ENCODE measurements at regions not wholly inside any gene's neighbourhood (a gene's known extent, or its start where the extent isn't known, plus 50 kb on each side); places are given as distances from the start of the nearest gene placed in this dataset.

DNA sequence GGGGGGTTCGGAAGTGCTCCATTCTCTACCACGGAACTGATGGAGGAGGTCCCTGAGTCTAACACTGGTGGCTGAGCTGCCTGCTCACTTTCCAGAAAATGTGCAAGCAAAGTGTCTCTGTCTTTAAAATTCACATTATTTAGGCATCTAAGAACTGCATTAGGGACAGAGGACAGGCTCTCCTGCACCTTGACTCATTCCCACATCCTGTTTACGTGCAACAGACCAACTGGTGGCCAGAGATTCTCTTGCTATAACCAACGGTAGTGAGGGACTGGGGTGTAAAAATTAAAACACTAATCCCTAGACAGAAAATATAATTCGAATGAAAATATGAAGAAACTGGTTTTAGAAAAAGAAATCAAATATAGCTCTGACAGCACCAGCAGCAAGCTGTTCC lies 320.9 kb downstream of the IRX2 start:
- H3K4me3 ChIP-seq (ENCODE audit: extremely low read depth, insufficient read depth, low read length, poor library complexity, severe bottlenecking): no peak overlapping the region
- H3K36me3 ChIP-seq (ENCODE audit: control insufficient read depth, insufficient read depth, low read length): no peaks in the 10 kb centered on the region
- H3K4me1 ChIP-seq (ENCODE audit: control insufficient read depth, insufficient read depth, low read length, poor library complexity, severe bottlenecking): no peaks in the 10 kb centered on the region
- H3K27ac ChIP-seq (ENCODE audit: low read depth, low read length, severe bottlenecking): no peak overlapping the region
- 94 to 95% methylated on average over 2 of the region's 5 CpGs for WGBS, 2 experiments (ENCODE audit: insufficient coverage in 2 of 2)
- H3K9me3 ChIP-seq (ENCODE audit: control insufficient read depth, low read length): no peaks in the 10 kb centered on the region

- H3K9me3 ChIP-seq (ENCODE audit: control insufficient read depth, low read length): no peaks in the 10 kb centered on the region
- 75 to 84% methylated on average over 3 to 4 of the region's 4 CpGs for WGBS, 2 experiments (ENCODE audit: insufficient coverage in 2 of 2)
- H3K4me3 ChIP-seq (ENCODE audit: extremely low read depth, insufficient read depth, low read length, poor library complexity, severe bottlenecking): no peak overlapping the region
- no peaks in the 10 kb centered on the region for H3K36me3 ChIP-seq (ENCODE audit: control insufficient read depth, insufficient read depth, low read length)
- no peak overlapping the region for H3K27ac ChIP-seq (ENCODE audit: low read depth, low read length, severe bottlenecking)
- no peaks in the 10 kb centered on the region for H3K4me1 ChIP-seq (ENCODE audit: control insufficient read depth, insufficient read depth, low read length, poor library complexity, severe bottlenecking)
Observed at GRCh38 chr5:2427983-2428382, 323.5 kb downstream of the IRX2 start.

DNA sequence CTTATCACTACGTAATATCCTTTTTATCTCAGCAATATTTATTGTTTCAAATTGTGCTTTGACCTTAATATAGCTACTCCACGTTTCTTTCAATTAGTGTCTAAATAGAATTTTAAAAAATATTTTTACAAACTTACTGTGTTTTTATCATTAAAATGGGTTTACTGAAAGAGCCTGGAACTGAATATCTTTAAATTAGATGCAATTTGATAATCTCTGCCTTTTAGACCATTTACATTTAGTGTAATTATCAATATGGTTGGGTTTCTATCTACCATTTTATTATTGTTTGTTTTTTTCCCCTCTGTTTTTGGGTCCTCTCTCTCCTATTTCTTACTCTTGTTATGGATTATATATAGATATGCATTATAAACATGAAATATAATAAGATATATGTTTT lies 327.8 kb downstream of the IRX2 start:
- no CpG with 5 or more reads among the region's 2 CpGs for WGBS, 2 experiments (ENCODE audit: insufficient coverage in 2 of 2)
- H3K36me3 ChIP-seq (ENCODE audit: control insufficient read depth, insufficient read depth, low read length): no peaks in the 10 kb centered on the region
- H3K4me1 ChIP-seq (ENCODE audit: control insufficient read depth, insufficient read depth, low read length, poor library complexity, severe bottlenecking): no peaks in the 10 kb centered on the region
- H3K9me3 ChIP-seq (ENCODE audit: control insufficient read depth, low read length): no peaks in the 10 kb centered on the region
- H3K27ac ChIP-seq (ENCODE audit: low read depth, low read length, severe bottlenecking): no peak overlapping the region
- H3K4me3 ChIP-seq (ENCODE audit: extremely low read depth, insufficient read depth, low read length, poor library complexity, severe bottlenecking): no peak overlapping the region

- no peaks in the 10 kb centered on the region for H3K9me3 ChIP-seq (ENCODE audit: control insufficient read depth, low read length)
- H3K36me3 ChIP-seq (ENCODE audit: control insufficient read depth, insufficient read depth, low read length): no peaks in the 10 kb centered on the region
- no peak overlapping the region for H3K4me3 ChIP-seq (ENCODE audit: extremely low read depth, insufficient read depth, low read length, poor library complexity, severe bottlenecking)
- H3K27ac ChIP-seq (ENCODE audit: low read depth, low read length, severe bottlenecking): no peak overlapping the region
- WGBS, 2 experiments (ENCODE audit: insufficient coverage in 2 of 2): 87 to 98% methylated on average over 8 to 9 of the region's 9 CpGs
- no peaks in the 10 kb centered on the region for H3K4me1 ChIP-seq (ENCODE audit: control insufficient read depth, insufficient read depth, low read length, poor library complexity, severe bottlenecking)
Observed at GRCh38 chr5:2417301-2417700, 334.2 kb downstream of the IRX2 start.

GRCh38 chr5:2415678-2416077 lies 335.8 kb downstream of the IRX2 start:
- Histone ChIP-seq H3K4me3 (ENCODE audit: extremely low read depth, insufficient read depth, low read length, poor library complexity, severe bottlenecking) (no peak overlapping the region), H3K36me3 (ENCODE audit: control insufficient read depth, insufficient read depth, low read length) (no peaks in the 10 kb centered on the region), H3K9me3 (ENCODE audit: control insufficient read depth, low read length) (no peaks in the 10 kb centered on the region), H3K27ac (ENCODE audit: low read depth, low read length, severe bottlenecking) (no peak overlapping the region), H3K4me1 (ENCODE audit: control insufficient read depth, insufficient read depth, low read length, poor library complexity, severe bottlenecking) (no peaks in the 10 kb centered on the region)
- 86 to 89% methylated on average over 21 to 23 of the region's 23 CpGs for WGBS, 2 experiments (ENCODE audit: insufficient coverage in 2 of 2)

DNA sequence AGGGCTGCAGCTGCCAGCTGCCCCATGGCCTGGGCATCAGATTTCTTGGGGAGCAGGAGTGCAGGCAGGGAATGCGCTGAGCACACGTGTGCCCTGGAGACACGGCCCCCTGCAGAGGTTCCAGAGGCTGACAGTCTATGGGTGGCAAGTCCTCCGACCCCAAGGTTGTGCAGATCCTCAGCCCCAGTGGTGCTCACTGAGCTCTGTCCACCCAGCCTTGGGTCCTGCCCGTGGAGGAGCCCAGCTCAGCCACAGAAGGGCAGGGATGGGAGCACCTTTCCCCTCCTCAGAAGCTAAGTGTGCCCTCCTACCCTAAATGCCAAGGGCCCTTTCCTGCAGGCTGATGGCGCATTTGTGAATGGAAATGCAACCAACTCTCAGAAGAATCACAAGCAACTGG lies 341.0 kb downstream of the IRX2 start:
- no peak overlapping the region for H3K27ac ChIP-seq (ENCODE audit: low read depth, low read length, severe bottlenecking)
- H3K4me1 ChIP-seq (ENCODE audit: control insufficient read depth, insufficient read depth, low read length, poor library complexity, severe bottlenecking): no peaks in the 10 kb centered on the region
- no peaks in the 10 kb centered on the region for H3K9me3 ChIP-seq (ENCODE audit: control insufficient read depth, low read length)
- 83 to 95% methylated on average over 6 of the region's 6 CpGs for WGBS, 2 experiments (ENCODE audit: insufficient coverage in 2 of 2)
- no peaks in the 10 kb centered on the region for H3K36me3 ChIP-seq (ENCODE audit: control insufficient read depth, insufficient read depth, low read length)
- H3K4me3 ChIP-seq (ENCODE audit: extremely low read depth, insufficient read depth, low read length, poor library complexity, severe bottlenecking): no peak overlapping the region

GRCh38 chr5:2403296-2403695 lies 348.2 kb downstream of the IRX2 start:
- 100% methylated on average over 1 of the region's 1 CpG; no CpG with 5 or more reads in 1 of the 2 experiments for WGBS, 2 experiments (ENCODE audit: insufficient coverage in 2 of 2)
- Histone ChIP-seq H3K36me3 (ENCODE audit: control insufficient read depth, insufficient read depth, low read length) (no peaks in the 10 kb centered on the region), H3K9me3 (ENCODE audit: control insufficient read depth, low read length) (no peaks in the 10 kb centered on the region), H3K27ac (ENCODE audit: low read depth, low read length, severe bottlenecking) (no peak overlapping the region), H3K4me1 (ENCODE audit: control insufficient read depth, insufficient read depth, low read length, poor library complexity, severe bottlenecking) (no peaks in the 10 kb centered on the region), H3K4me3 (ENCODE audit: extremely low read depth, insufficient read depth, low read length, poor library complexity, severe bottlenecking) (no peak overlapping the region)

DNA sequence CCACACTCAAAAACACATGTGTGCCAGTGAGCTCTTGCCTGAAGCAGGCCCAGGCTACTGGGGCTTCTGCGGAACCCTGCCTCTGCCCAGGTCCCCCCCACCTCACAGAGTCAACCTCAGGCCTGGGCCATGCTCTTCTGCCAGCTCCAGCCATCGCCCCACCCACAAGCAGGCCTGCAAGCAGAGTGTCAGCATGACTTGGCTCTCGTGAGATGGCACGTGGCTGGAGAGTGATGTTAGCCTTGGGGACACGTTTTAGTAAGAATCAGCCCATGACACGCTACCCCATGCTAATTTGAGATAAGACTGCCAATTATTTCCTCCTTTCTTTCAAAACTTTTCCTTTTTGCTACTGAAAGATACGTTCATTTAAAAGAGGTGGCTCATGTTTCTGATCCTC lies 351.7 kb downstream of the IRX2 start:
- Histone ChIP-seq H3K27ac (ENCODE audit: low read depth, low read length, severe bottlenecking) (no peak overlapping the region), H3K36me3 (ENCODE audit: control insufficient read depth, insufficient read depth, low read length) (no peaks in the 10 kb centered on the region), H3K9me3 (ENCODE audit: control insufficient read depth, low read length) (no peaks in the 10 kb centered on the region), H3K4me3 (ENCODE audit: extremely low read depth, insufficient read depth, low read length, poor library complexity, severe bottlenecking) (no peak overlapping the region), H3K4me1 (ENCODE audit: control insufficient read depth, insufficient read depth, low read length, poor library complexity, severe bottlenecking) (no peaks in the 10 kb centered on the region)
- 84 to 87% methylated on average over 4 to 6 of the region's 7 CpGs for WGBS, 2 experiments (ENCODE audit: insufficient coverage in 2 of 2)

DNA sequence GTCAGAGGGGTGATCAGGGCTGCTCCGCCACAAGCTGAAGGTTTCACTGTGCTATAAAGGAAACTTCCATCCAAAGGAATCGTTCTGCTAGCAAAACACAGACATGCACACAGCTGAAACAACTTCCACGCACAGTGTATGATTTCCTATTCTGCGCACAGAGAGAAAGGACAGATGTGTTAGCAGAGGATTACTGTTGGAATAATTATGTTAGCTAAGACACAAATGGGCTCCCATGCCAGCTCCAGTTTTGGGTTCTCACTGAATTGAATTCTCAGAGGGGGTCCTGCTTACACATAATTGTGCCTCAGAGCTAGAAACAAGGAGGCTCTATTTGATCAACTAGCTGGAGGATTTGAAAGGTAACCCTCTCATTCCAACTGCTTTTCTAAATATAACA lies 352.4 kb downstream of the IRX2 start:
- no peak overlapping the region for H3K4me3 ChIP-seq (ENCODE audit: extremely low read depth, insufficient read depth, low read length, poor library complexity, severe bottlenecking)
- no peaks in the 10 kb centered on the region for H3K4me1 ChIP-seq (ENCODE audit: control insufficient read depth, insufficient read depth, low read length, poor library complexity, severe bottlenecking)
- H3K27ac ChIP-seq (ENCODE audit: low read depth, low read length, severe bottlenecking): no peak overlapping the region
- 94 to 100% methylated on average over 1 to 2 of the region's 4 CpGs for WGBS, 2 experiments (ENCODE audit: insufficient coverage in 2 of 2)
- H3K9me3 ChIP-seq (ENCODE audit: control insufficient read depth, low read length): no peaks in the 10 kb centered on the region
- no peaks in the 10 kb centered on the region for H3K36me3 ChIP-seq (ENCODE audit: control insufficient read depth, insufficient read depth, low read length)

GRCh38 chr5:2393556-2393955 lies 357.9 kb downstream of the IRX2 start:
- Histone ChIP-seq H3K4me3 (ENCODE audit: extremely low read depth, insufficient read depth, low read length, poor library complexity, severe bottlenecking) (no peak overlapping the region), H3K9me3 (ENCODE audit: control insufficient read depth, low read length) (no peaks in the 10 kb centered on the region), H3K36me3 (ENCODE audit: control insufficient read depth, insufficient read depth, low read length) (no peaks in the 10 kb centered on the region), H3K27ac (ENCODE audit: low read depth, low read length, severe bottlenecking) (no peak overlapping the region), H3K4me1 (ENCODE audit: control insufficient read depth, insufficient read depth, low read length, poor library complexity, severe bottlenecking) (no peaks in the 10 kb centered on the region)
- WGBS, 2 experiments (ENCODE audit: insufficient coverage in 2 of 2): 87 to 93% methylated on average over 5 of the region's 7 CpGs

DNA sequence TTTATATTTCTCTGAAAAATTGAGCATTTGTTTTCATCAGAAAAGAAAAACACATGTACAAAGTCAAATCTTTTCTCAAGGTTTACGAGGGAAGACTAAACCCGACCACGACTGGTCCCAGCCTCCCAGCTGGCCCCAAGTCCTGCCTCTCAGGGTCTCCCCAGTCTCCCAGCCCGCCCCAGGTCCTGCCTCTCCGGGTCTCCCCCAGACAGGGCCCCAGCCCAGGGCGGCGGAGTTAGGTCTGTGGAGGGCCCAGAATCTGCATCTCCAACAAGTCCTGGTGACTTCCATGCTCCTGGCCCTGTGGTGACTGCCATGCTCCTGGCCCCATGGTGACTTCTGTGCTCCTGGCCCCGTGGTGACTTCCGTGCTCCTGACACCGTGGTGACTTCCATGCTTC lies 359.9 kb downstream of the IRX2 start:
- H3K4me3 ChIP-seq (ENCODE audit: extremely low read depth, insufficient read depth, low read length, poor library complexity, severe bottlenecking): no peak overlapping the region
- H3K27ac ChIP-seq (ENCODE audit: low read depth, low read length, severe bottlenecking): no peak overlapping the region
- no peaks in the 10 kb centered on the region for H3K36me3 ChIP-seq (ENCODE audit: control insufficient read depth, insufficient read depth, low read length)
- no peaks in the 10 kb centered on the region for H3K9me3 ChIP-seq (ENCODE audit: control insufficient read depth, low read length)
- no peaks in the 10 kb centered on the region for H3K4me1 ChIP-seq (ENCODE audit: control insufficient read depth, insufficient read depth, low read length, poor library complexity, severe bottlenecking)
- WGBS, 2 experiments (ENCODE audit: insufficient coverage in 2 of 2): 87 to 89% methylated on average over 6 to 9 of the region's 10 CpGs

GRCh38 chr5:2391021-2391420 lies 360.5 kb downstream of the IRX2 start:
- Histone ChIP-seq H3K9me3 (ENCODE audit: control insufficient read depth, low read length) (no peaks in the 10 kb centered on the region), H3K4me1 (ENCODE audit: control insufficient read depth, insufficient read depth, low read length, poor library complexity, severe bottlenecking) (no peaks in the 10 kb centered on the region), H3K4me3 (ENCODE audit: extremely low read depth, insufficient read depth, low read length, poor library complexity, severe bottlenecking) (no peak overlapping the region), H3K36me3 (ENCODE audit: control insufficient read depth, insufficient read depth, low read length) (no peaks in the 10 kb centered on the region), H3K27ac (ENCODE audit: low read depth, low read length, severe bottlenecking) (no peak overlapping the region)
- 87 to 95% methylated on average over 7 to 8 of the region's 10 CpGs for WGBS, 2 experiments (ENCODE audit: insufficient coverage in 2 of 2)
